ENCODE measurements at regions not wholly inside any gene's neighbourhood (a gene's known extent, or its start where the extent isn't known, plus 50 kb on each side); places are given as distances from the start of the nearest gene placed in this dataset.

GRCh38 chr12:61739925-61740324, 520.3 kb upstream of the USP15 start:
- TF ChIP-seq E2F3 (CRISPR knock-in tag; IDR thresholded peaks at IDR 0.05) (no peak), POLR2AphosphoS5 (IDR thresholded peaks at IDR 0.05; ENCODE audit: control insufficient read depth, insufficient read depth, low read depth, low read length) (no peak), NBN (IDR thresholded peaks at IDR 0.05; ENCODE audit: low read depth) (no peak), HES1 (IDR thresholded peaks at IDR 0.05; ENCODE audit: low read depth) (no peak), FOXJ3 (CRISPR knock-in tag; IDR thresholded peaks at IDR 0.05) (no peak), CSDE1 (IDR thresholded peaks at IDR 0.05) (no peak), ATF2 (CRISPR knock-in tag; IDR thresholded peaks at IDR 0.05) (no peak), SMAD1 (IDR thresholded peaks at IDR 0.05; ENCODE audit: low read depth, low read length, partially characterized antibody) (no peak), RB1 (IDR thresholded peaks at IDR 0.05; ENCODE audit: low read depth) (no peak), NFIC (IDR thresholded peaks at IDR 0.05) (no peak), GABPA (tag; conservative IDR thresholded peaks at IDR 0.05; ENCODE audit: low read depth) (no peak), MXI1 (IDR thresholded peaks at IDR 0.05; ENCODE audit: low read depth, low read length) (no peak), NR4A1 (CRISPR knock-in tag; IDR thresholded peaks at IDR 0.05) (no peak), NR4A1 (tag; IDR thresholded peaks at IDR 0.05) (no peak), ELK1 (CRISPR knock-in tag; IDR thresholded peaks at IDR 0.05) (no peak)

Data from K562 (cell line).